C4-2B (cell line): ENCODE measurements at regions not wholly inside any gene's neighbourhood (a gene's known extent, or its start where the extent isn't known, plus 50 kb on each side); places are given as distances from the start of the nearest gene placed in this dataset.
"Not testable (repeated sequence)": the region's sequence is repeated elsewhere in the genome, so short reads cannot be mapped to it uniquely, and the experiment has no call there.

Experiments used
- H3K27ac ChIP-seq: fragments of 450-650 bp; 2 replicates; pipeline ENCODE4 v1.5.1; 2017
- ZFX ChIP-seq: fragments of 450-650 bp; IDR thresholded peaks from 2 replicates; pipeline ENCODE4 v1.6.1; 2017
- TF ChIP-seq, protein P1 (sequence below): fragments of 450-650 bp; conservative IDR thresholded peaks from 2 replicates; pipeline ENCODE4 v1.5.1; 2017; ENCODE audit warnings: mild to moderate bottlenecking

DNA sequence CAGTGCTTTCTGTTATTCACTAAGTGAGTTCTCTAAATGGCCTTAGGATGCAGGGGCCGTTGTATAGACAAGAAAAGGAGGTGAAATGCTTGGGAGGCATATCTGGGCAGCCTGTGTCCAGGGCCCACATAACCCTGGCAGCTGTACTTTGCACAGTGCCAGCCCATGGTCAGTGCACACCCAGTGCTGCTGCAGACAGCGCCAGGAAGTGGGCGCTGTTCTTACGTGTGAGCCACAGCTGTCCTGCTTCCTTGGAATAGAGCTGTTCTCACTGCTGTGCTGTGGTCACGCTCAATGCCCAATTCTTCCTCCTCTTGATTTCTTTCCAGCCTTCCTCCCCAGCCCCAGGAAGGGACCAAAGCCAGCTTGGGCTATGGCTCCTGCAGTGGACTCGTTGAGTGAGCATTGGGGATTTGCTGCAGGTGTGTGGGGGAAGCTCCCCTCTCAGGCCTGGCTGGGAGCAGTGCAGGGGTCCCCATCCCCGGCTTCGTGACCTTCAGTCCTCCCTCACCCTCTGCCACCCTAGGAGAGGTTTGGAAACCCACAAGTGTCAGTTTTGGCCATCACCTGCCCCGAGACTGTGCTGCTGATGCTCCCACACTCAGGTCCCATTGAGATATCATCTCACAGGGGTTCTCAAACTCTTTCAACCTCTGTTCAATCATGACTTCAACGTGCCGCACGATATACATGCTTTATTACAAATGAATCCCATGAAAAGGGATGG, 246.8 kb upstream of the EXOC2 start:
- H3K27ac ChIP-seq, result no peak overlapping the region
- TF ChIP-seq, protein P1, sequence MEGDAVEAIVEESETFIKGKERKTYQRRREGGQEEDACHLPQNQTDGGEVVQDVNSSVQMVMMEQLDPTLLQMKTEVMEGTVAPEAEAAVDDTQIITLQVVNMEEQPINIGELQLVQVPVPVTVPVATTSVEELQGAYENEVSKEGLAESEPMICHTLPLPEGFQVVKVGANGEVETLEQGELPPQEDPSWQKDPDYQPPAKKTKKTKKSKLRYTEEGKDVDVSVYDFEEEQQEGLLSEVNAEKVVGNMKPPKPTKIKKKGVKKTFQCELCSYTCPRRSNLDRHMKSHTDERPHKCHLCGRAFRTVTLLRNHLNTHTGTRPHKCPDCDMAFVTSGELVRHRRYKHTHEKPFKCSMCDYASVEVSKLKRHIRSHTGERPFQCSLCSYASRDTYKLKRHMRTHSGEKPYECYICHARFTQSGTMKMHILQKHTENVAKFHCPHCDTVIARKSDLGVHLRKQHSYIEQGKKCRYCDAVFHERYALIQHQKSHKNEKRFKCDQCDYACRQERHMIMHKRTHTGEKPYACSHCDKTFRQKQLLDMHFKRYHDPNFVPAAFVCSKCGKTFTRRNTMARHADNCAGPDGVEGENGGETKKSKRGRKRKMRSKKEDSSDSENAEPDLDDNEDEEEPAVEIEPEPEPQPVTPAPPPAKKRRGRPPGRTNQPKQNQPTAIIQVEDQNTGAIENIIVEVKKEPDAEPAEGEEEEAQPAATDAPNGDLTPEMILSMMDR, result no peak
- no peak for TF ChIP-seq ZFX

DNA sequence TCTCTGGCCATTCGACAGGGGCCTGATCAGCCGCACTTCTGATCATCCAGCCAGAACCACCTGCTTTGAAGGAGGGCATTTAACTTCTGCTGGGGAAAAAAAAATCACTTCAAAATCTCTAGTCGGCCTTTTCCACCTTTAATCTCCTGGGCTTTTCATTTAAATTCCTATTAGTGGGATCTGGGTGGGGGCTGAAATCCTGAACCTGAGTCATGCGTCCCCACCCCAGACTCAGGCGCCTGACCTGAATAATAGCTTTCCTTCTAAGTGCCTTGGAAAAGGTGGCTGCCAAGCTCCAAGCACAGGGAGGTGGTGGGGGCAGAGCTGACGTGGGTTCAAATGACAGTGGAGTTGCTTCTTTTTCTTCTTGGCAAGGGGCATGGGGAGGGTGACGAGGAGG, 246.0 kb upstream of the EXOC2 start:
- TF ChIP-seq ZFX, result no peak
- TF ChIP-seq, protein P1, result no peak
- no peak overlapping the region for H3K27ac ChIP-seq

DNA sequence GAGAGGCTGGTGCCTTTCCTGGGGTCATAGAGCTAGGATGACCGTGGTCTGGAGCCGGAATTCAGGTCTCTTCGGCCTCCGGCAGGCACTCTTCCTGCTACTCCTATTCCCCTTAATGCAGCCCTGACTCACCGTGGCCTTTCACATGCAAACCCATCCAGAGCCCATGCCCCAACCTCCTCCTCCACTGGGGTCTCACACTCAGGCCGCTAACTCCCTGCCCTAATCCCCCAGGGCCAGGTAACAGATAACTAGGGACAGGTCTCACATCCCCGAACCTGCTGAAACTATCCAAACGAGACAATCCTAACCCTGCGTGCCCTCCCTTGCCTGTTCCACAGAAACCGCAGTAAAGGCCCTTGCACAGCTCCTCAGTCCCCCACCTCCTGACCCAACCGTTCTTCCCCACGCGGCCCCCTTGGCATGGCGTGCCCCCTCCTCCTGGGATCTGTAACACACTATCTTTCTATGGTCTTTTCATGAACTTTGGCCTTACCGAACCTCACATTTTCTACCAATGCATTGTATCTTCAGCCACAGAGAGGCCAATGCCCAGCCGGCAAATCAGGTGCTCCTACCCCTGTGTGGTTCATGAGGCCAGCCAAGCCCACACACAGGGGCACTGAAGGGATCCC, 245.4 kb upstream of the EXOC2 start:
- TF ChIP-seq, protein P1, result no peak
- no peak for TF ChIP-seq ZFX
- H3K27ac ChIP-seq, result no peak overlapping the region

GRCh38 chr6:935582-935981, 242.6 kb upstream of the EXOC2 start:
- no peak overlapping the region for H3K27ac ChIP-seq
- no peak for TF ChIP-seq ZFX
- TF ChIP-seq, protein P1, result no peak

GRCh38 chr6:934686-935085, 241.7 kb upstream of the EXOC2 start:
- TF ChIP-seq, protein P1, result no peak
- TF ChIP-seq ZFX, result no peak
- H3K27ac ChIP-seq, result no peak overlapping the region

DNA sequence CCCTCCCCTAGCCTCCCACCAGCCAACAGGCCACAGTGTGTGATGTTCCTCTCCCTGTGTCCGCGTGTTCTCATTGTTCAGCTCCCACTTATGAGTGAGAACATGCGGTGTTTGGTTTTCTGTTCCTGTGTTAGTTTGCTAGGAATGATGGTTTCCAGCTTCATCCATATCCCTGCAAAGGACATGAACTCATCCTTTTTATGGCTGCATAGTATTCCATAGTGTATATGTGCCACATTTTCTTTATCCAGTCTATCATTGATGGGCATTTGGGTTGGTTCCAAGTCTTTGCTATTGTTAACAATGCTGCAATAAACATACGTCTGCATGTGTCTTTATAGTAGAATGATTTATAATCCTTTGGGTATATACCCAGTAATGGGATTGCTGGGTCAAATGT, 239.0 kb upstream of the EXOC2 start:
- H3K27ac ChIP-seq, result not testable (repeated sequence)

- H3K27ac ChIP-seq, result no peak overlapping the region
- TF ChIP-seq ZFX, result no peak
- TF ChIP-seq, protein P1, result no peak
Observed at GRCh38 chr6:927157-927556, 234.2 kb upstream of the EXOC2 start.
